GM12892 (cell line): ENCODE measurements at regions not wholly inside any gene's neighbourhood (a gene's known extent, or its start where the extent isn't known, plus 50 kb on each side); places are given as distances from the start of the nearest gene placed in this dataset.

ENCODE experiments used
- POLR2A ChIP-seq: IDR thresholded peaks from 2 replicates; pipeline ENCODE4 v1.6.1; 2011; ENCODE audit warnings: low read depth, low read length, control low read depth
- POLR2AphosphoS5 ChIP-seq: IDR thresholded peaks from 2 replicates; pipeline ENCODE4 v1.6.1; 2011; ENCODE audit warnings: low read depth, low read length, control low read depth
- TAF1 ChIP-seq: IDR thresholded peaks from 2 replicates; pipeline ENCODE4 v1.6.1; 2011; ENCODE audit warnings: low read depth, mild to moderate bottlenecking, control low read depth, low read length, borderline replicate concordance

- no peak for TF ChIP-seq POLR2A
- no peak for TF ChIP-seq POLR2AphosphoS5
- no peak for TF ChIP-seq TAF1
Observed at GRCh38 chr2:136298631-136299030, 180.7 kb upstream of the CXCR4 start.
